ENCODE measurements at regions not wholly inside any gene's neighbourhood (a gene's known extent, or its start where the extent isn't known, plus 50 kb on each side); places are given as distances from the start of the nearest gene placed in this dataset.

GRCh38 chr2:239467281-239467955 lies 66.6 kb upstream of the HDAC4 start:
- DNase-seq (ENCODE audit: low spot score) = no peak

DNA sequence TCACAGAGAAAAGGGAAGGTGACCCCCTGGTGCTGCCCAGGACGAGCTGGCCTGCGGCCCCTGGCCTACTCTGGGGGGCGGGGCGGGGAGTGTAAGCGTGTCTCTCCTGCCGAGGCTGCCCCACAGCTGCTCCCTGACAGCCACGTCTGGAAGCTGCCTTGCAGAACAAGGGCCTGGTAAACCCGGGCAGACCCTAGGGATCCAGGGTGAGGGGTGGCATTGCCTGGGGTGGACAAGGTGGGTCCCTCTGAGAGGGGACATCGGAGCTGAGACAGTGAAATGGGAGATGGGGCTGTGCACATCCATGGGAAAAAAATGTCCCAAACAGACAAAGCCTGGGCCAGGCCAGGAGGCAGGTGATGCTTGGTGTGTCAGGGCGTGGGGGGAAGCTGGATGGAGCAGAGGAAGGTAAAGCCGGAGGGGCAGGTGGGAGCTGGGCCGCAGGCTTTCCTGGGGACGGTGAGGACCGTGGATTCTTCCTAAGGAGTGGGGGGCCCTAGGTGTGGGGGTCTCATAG lies 66.0 kb upstream of the HDAC4 start:
- no peak for DNase-seq (ENCODE audit: low spot score)

DNA sequence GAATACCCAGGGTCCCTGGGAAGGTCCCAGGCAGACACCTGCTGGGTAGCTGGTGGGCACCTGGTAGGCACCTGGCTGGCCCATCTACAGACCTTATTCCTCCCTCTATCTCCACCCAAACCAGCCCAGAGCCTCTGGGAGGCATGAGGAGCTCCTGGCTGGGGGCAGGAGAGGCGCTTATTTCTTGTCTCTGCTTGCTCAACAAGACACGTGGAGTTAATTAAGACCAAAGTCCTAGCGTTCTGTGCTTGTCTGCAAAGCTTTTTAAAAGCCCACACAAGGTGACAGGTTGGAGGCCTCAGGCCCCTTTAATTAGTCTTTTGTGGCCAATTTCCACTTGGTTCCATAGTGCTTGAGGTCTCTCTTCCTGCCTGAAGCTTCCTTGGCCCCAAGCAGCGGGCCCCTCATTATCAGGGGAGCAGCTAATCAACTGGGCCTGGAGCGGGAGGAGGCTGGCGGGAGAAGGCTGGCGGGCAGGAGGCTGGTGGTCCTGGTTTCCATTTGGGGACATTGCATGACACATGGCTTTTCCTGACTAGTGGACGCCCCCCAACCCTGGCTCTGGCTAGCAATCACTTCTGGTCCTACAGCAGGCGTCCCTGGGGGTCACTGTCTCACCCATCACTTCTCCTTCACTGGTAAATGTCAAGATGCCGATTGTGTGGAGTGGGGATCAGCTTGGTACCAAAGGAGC lies 65.4 kb upstream of the HDAC4 start:
- DNase-seq (ENCODE audit: low spot score) = no peak

DNA sequence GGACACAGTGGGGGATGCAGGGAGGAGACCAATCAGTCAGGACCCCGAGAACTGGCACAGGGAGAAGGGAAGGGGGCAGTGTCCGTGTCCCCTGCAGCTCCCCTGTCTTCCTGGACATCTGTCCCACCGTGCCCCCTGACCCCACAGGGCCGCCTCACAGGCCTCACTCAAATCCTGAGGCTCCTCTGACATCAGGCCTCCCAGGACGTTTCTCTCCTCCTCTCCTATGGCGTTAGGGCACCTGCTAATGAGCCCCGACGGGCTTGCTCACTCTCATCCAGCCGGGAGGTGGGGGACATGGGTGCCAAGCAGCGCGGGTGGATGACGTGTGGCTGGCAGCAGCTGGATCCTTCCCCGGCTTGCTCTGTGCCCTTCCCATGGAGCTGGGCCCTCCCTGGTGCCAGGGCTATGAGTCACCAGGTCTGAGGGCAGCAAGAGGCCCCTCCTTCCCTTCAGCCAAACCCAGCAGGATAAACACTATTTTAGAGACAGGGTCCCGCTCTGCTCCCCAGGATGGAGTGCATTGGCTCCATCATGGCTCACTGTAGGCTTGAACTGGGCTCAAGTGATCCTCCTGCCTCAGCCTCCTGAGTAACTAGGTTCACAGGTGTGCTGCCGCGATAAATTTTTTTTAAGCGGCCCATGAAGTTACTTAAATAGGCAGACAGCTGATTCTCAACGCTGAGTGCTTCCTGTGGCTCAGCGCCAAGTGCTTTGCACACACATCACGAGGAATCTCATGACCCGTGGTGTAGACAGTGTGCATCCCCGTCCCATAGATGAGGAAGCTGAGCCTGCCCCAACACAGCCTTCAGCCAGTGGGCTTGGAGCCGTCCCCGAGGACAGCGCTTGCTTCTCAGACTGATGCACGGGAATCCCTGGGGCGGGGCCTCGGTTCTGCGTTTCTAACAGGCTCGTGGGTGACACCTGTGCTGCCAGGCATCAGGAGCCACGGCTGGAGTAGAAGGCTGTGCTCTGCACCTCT lies 64.5 kb upstream of the HDAC4 start:
- no peak for DNase-seq (ENCODE audit: low spot score)

GRCh38 chr2:239464166-239465016 lies 63.6 kb upstream of the HDAC4 start:
- DNase-seq (ENCODE audit: low spot score) = no peak

GRCh38 chr2:239463541-239464165 lies 62.8 kb upstream of the HDAC4 start:
- DNase-seq (ENCODE audit: low spot score) = no peak

- DNase-seq (ENCODE audit: low spot score) = no peak
Measured at GRCh38 chr2:239462671-239463506, 62.1 kb upstream of the HDAC4 start.

- DNase-seq (ENCODE audit: low spot score) = no peak
Measured at GRCh38 chr2:239462191-239462515, 61.3 kb upstream of the HDAC4 start.

DNA sequence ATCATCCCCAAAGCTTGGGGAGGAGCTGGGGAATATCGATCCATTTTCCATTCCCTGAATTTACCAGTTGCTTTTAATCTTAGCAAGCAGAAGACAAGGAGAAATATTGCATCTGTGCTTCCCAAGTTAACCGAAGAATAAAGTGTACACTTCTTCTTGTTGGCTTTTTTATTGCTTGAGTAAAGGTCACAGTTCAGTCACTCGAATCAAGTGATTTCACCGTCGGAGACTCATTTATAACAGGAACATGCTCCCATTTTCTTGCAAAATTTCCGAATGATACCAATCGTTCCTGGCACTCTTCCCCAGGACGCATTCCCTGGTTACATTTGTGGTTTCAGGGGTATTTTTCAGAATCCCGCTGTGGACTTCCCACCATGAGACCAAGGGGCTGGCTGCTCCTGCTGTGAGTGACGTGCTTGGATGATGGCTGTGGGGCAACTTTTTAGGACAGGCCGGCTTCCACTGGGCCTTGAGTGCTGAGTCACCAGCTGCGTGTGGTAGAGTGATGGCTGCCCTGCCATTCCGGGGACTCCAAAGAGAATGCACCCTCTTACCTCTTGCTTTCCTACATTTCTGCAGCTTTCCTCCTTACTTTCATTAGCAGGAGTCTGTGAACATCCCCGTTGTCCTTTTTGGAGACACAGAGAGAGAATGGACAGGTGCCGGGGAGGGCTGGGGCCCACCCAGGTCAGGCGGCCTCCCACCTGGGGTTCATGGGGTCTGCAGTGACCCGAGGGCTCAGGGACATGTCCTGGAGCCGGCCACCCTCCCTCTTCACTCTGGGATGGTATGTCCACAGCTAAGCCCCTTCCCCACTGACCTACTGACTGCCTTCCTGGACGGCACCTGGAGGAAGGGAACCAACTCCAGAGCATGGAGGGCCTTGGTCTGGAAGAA lies 60.7 kb upstream of the HDAC4 start:
- no peak for DNase-seq (ENCODE audit: low spot score)

- DNase-seq (ENCODE audit: low spot score) = no peak
Measured at GRCh38 chr2:239460780-239461179, 60.0 kb upstream of the HDAC4 start.

- DNase-seq (ENCODE audit: low spot score) = no peak
Measured at GRCh38 chr2:239459606-239460005, 58.8 kb upstream of the HDAC4 start.

GRCh38 chr2:239459056-239459455 lies 58.2 kb upstream of the HDAC4 start:
- DNase-seq (ENCODE audit: low spot score) = no peak

DNA sequence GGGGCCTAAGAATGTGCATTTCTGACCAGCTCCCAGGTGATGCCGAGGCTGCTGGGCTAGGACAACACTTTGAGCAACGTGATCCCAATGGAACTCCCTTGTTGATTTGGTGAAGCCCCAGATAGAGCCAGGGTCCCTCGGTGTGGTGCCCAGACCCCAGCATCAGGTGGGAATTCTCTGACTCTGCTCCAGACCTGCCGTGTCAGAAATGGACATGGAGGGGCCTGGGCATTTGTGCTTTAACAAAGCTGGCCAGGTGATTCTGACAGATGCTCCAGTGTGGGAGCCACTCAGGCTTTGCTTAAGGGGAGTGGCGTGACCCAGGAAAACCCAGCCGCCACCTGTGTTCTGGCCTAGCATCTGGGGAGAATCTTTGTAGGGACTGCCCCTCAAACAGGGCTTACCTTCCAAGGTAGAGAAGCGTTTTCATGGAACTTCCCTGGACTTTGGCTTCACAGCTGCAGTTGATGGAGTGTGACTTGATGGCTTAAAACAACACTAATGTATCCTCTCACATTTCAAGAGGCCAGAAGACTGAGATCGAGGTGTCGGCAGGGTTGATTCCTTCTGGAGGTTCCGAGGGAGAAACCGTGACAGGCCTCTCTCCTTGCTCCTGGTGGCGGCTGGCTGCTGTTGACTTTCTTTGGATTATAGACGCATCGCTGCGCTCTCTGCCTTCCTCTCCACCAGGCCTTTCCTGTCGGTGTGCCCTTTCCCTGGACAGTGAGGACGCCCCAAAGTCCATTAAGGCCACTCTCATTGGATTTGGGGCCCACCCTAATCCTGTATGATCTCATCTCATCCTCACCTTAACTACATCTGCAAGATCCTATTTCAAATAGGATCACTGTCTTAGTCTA lies 57.0 kb upstream of the HDAC4 start:
- DNase-seq (ENCODE audit: low spot score) = no peak

DNA sequence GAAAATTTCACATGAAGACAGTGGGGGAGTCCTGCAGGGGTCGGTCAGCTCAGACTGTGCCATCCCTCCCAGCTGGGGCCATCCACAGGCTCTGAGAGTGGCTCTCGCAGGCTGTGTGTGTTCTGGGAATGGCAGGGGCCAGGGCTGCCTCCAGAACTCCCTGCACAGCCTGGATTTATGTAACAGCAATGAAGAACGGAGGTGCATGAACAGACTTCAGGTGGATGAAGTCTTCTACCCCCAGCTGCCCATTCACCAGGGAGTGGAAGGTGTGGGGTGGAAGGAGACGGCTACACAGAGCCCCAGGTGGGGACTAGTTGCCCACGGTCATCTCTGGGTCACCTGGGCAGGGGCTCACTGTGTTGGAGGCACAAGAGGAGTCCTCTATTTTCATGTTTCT lies 56.1 kb upstream of the HDAC4 start:
- DNase-seq (ENCODE audit: low spot score) = no peak

- no peak for DNase-seq (ENCODE audit: low spot score)
Measured at GRCh38 chr2:239455436-239456203, 54.8 kb upstream of the HDAC4 start.

GRCh38 chr2:239454507-239454906 lies 53.7 kb upstream of the HDAC4 start:
- no peak for DNase-seq (ENCODE audit: low spot score)
